Nucleus accumbens (tissue), 56 donors: ENCODE measurements at regions not wholly inside any gene's neighbourhood (a gene's known extent, or its start where the extent isn't known, plus 50 kb on each side); places are given as distances from the start of the nearest gene placed in this dataset.
"Not testable (repeated sequence)": the region's sequence is repeated elsewhere in the genome, so short reads cannot be mapped to it uniquely, and the experiment has no call there.

Experiments
- DNase-seq, 56 donors: peaks; one replicate each; lab custom pipeline; 2025; lab: John Stamatoyannopoulos, UW

DNA sequence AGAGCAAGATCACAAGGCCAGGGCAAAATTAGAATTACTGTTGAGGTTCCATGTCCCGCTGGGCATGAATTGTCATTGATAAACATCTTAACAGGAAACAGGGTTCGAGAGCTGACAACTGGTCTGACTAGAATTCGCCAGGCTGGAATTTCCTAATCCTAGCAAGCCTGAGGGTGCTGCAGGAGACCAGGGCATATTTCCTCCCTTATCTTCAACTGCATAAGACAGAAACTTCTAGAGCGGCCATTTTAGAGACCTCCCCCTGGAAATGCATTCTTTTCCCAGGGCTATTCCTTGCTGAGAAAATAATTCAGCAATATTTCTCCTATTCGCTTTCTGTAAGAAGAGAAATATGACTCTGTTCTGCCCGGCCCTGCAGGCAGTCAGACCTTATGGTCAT lies 158.6 kb upstream of the CCN2 start:
- not testable (repeated sequence) for DNase-seq

DNA sequence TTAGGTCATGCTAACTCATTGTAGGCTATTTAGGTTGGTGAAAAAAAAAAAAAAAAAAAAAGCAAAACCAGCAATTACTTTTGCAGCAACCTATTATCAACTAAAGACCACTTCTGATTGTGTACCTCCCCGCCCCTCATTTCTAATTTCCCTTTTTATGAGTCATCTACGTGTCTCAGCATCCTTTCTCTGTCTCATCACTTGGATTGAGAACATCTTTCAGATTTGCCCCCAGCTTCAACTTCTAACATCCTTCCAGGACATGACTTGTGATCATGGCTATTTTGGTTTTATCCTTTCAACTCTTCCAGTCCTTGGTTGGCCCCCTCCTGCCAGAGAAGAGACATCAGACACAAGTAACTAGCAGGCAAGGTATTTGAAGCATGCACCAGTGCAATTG lies 156.7 kb upstream of the CCN2 start:
- DNase-seq: no peak

DNA sequence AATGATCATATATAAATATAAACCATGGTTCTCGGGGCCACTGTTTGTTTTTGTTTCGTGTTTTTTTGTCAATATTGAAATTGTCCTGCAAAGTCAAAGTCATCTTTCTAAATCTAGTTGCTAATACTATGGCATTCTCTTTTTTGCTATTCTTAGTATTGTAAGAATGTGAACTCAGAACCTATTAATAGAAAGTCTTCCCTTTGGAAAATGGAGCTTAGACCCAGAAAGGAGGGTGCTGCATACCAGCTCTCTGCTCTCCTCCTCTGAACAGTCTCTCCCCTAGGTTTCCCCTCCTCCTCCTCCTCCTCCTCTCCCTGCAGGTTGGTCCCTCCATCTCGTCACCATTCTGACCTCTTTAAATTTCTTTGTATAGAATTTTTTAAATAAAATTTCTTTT lies 150.4 kb upstream of the CCN2 start:
- DNase-seq: no peak

DNA sequence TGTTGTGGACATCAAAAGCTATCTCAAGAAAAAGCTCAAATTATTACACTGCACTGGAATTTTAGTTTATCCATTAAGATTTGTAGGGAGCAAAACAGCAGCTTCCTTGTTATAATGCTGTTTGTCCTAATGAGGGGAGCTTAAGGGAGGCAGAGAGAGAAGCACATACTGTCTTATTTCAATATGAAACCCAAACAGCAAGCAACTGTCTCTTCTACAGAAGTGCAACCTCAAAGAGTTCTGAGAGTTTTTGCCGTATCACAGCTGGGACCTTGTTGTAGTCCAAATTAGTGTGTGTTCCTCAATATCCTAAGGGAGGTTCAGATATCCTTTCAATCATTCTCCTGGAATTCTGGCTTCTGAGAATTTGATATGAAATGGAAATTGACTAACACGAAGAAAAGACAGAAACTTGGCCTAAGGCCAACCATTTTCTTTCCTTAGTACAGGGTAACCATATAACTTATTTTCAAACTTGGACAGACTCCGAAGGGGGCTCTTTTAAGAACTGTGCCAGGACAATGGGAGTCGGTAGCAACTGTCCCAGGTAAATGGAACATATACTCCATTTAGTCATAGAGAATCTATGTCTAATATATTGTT lies 149.3 kb upstream of the CCN2 start:
- DNase-seq: no peak

DNA sequence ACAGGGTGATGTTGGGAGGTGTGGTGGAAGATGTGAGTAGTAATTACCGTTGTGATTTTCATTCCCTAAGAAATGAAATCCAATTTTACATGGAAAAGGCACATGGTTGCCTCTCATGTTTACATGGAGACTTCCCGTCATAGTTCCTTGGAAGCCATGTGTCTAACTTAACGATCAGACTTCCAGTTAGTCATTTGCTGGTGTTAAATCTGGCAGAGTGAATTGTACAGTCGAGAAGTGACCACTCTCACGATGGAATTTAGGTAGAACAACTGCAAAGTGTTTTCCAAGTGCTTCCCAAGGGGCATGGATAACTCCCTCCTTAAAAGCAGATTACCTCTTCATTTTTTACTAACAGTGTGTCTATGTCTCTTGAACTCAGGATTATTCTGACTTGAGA lies 145.8 kb upstream of the CCN2 start:
- no peak for DNase-seq

DNA sequence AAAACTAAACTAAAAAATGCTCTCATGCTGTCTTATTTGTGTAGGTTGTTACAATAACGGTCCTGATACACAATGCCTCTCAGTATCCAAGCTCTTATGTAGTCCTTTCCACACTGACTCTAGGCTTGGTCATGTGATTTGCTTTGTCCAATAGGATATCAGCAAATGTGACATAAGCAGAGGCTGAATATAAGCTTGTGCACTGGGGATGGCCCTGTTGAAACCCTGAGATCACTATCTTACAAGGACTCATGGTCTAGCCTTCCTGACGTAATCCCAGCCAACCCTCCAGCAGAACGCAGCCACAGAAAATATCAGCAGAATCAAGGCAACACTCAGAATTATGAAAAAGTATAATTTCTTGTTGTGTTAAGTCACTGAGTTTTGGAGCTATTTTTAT lies 145.1 kb upstream of the CCN2 start:
- no peak for DNase-seq

DNA sequence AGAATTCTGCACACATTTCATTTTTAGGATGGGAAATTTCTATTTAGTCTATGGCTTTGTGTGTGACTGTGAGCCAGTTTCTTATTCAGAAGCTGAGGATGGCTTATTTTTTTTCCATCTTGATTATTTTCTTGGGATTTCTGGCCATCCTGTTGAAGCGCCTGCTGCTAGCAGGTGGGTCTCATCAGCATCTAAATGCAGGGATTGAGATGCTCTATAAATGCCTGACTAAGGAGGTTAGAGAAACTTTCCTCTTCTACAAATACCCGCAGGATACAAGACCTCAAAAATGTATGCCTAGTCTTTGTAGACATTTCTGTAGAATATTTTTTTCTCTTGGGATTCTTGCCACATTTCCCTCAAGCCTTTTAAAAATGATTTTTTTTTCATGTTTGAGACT lies 138.0 kb upstream of the CCN2 start:
- DNase-seq: no peak

DNA sequence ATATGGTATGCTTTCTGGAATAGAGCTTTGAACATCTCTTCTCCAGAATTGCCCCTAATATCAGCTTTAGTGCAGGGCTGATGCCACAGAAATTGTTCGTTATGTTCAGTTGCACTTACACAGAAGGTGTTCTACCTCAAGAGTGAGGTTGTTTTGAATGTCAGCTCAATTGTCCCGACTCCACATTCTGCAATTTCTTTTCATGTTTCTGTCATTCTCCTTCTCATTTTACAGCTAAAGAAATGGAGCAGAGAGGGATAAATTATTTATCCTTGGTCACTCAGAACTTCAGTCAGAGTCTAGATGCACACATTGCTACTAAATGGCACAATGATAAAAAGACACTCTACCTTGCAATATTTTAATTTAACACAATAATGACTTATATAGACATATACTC lies 137.0 kb upstream of the CCN2 start:
- no peak for DNase-seq

DNA sequence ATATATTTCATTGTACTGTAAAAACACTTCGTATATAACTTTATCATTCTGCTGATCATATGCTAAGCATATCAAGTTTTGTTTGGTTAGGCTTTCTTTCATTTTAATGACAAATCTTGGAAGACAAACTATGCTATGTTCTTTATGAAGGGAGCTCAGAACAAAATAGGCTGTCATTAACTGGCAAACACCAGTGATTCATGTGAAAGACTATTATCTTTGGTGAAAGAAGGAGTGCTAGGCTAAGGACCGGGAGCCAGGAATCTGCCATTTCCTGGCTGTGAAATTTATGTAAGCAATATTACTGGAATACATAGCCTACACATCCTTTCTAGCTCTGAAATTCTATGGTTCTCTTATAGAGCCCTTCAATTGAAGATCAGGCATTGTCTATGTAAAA lies 136.2 kb upstream of the CCN2 start:
- DNase-seq: no peak

DNA sequence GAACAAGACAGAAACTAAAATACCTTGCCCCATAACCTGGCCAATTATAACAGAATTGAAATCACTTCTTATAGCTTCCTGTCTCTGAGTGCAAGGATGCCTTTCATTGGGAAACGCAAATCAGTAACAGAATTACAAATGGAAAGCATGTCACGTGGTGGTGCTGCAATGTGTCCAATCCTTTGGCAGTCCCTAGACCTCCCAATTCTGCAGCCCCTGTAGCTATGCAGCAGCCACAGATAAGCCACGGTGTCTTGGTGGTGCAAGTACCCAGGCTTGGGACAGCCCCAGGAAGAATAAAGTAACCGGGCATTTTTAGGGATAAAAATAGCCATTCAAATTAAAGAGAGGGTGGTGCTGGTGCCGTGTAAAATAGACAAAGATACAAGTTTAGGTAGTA lies 134.6 kb upstream of the CCN2 start:
- DNase-seq: no peak

DNA sequence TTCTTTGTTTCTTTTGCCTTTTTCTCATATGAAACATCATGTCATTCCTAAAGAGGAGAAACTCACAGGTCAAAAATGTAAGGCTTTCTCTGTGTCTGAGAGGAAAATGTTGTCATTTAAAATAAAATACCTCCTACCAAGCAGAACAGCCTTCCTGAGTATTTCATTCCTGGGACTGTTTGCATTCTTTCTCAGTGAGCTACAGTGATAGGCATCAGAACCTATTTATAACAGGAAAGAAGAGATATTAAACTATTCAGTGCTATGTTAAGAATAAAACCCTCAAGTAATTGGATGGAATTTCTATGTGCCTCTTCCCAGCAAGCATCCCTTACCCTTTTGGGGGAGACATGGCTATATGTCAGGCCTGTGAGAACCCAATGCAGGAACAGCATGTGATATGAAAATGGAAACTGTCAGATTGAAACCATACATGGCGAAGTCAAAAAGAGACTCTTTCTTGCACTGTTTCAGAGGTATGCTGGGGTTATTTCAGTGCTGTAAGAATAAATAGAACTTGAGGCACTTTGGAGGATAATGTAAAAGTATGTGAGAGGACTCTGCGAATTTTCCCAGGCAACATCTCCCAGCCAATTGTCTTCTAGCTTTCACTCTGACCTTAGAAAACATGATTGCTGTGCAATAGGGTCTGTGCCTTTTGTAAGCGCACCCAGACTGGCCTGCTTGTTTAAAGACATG lies 133.8 kb upstream of the CCN2 start:
- no peak for DNase-seq

DNA sequence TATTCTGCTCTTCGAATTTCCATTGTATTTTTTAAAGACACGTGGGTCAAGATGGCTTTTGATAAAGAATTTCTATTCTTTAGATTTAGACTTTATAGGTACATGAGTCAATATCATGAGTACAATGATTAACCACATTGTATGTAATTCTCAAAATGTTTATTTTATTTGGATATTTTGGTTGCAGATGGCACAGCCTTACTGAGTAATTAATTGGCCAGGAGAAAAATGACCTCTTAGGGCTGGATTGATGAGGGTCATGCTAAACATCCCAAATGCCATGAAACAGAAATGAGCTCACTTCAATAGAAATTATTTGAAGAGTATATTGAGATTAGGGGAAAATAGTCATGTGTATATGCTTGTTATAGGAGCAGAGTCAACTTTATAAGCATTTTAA lies 131.2 kb upstream of the CCN2 start:
- DNase-seq: no peak

DNA sequence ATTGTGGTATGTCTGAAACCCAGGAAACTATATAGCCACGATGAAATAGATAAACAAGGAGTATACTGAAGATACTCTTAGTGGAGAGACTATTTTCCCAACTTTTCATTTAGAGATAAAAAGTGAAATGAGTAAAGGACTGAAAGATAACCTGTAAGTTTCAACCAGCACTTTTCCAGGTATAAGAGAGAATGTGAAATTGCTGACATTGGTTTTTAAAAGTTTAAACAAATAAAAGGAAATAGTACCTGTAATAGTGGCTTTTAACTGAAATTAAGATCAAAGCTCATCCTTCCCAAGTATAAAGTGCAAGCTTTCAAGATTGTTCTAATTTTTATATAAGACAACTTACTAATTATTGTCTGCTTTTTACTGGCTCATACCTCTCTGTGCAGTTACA lies 130.2 kb upstream of the CCN2 start:
- no peak for DNase-seq

DNA sequence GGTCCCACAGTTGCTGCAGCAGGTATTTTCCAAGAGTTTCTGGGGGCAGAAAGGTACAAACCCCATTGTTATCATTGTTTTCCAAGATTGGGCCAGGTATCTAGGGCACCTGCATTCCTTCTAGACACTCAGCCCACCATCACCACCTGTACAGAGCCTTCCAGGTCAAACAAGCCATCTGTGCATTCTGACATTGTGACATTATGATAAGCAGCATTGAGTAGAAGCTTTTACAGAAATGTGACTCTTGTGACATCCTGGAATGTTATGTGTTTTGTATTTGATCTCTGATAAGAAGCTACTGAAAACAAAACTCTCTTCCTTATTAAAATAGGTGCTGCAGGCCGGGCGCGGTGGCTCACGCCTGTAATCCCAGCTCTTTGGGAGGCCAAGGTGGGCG lies 128.1 kb upstream of the CCN2 start:
- DNase-seq: no peak

DNA sequence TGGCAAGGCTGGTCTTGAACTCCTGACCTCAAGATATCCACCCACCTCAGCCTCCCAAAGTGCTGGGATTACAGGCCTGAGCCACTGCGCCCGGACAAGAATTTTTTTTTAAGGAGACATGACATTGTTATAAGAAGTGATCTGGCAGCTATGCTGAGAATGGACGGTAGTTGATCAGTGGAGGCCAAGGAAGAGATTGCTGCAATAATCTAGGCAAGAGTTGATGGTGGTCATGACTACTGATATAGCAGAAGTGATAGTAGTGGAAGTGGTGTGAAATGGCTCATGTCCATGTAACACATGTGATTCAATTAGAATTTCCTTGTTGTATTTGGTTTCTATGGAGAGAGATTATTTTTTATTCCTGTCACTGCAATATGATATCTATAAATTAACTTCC lies 125.3 kb upstream of the CCN2 start:
- no peak for DNase-seq

DNA sequence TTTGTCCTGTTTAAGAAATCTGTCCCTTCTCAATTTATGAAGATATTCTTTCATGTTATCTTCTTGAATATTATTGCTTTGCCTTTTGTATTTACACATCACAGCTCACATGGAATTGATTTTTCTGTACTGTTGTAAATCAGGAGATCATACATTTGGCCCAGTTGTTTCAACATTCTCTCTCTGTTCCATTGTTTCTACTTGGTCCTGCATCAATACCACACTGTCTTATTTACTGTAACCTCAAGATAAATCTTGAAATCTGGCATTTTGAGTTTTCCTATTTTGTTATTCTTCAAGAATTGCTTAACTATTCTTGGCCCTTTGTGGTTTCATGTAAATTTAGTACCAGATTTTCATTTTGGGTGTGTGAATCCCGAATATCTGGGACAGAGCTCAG lies 121.7 kb upstream of the CCN2 start:
- DNase-seq: no peak

DNA sequence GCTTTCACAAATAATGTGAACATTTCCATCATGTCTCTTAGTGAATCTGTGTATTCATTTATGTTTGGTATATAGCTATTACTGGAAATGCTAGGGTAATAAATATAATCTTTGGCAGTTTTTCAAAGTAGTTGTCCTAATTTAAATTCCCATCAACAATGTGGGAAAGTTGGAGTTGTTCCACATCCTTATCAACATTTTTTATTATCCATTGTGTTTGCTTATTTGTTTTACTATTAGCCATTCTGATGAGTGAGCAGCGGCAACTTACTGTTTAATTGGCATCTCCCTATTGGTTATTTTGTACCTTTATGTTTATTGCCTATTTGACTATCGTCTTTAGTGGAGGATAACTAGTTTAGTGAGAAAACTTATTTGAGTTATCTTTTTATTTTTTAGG lies 121.1 kb upstream of the CCN2 start:
- no peak for DNase-seq

DNA sequence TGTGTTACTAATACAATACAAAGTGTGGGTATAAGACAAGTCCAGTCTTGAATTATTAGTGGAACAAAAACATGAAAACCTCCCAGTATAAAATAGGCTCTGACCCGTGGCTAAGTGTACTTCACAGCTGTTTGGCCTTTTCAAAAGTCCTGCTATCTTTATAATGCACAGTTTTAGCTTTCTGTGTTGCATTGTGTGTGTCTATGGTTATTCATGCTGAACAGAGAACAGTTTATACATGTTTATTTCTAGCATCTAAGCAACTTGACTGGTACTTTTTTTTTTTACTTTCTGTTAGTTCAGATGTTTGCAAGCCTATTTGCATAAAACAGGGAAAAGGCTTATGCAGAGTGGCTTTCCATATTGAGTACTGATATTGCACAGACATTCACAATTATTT lies 119.2 kb upstream of the CCN2 start:
- no peak for DNase-seq

DNA sequence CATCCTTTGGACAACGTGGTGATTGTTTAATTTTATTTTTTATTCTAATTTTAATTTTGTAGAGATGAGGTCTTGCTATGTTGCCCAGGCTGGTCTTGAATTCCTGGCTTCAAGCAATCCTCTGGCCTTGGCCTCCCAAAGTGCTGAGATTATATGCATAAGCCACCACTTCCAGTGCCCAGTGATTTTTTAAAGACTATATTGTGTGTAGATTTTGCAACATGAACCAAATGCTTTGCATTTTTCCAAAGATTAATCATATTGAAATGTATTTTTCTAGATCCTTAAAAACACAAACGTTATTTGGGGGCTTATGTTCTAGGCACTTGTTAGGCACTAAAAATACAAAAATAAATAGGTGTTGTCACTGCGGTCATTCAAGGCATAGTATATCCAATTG lies 117.6 kb upstream of the CCN2 start:
- no peak for DNase-seq

DNA sequence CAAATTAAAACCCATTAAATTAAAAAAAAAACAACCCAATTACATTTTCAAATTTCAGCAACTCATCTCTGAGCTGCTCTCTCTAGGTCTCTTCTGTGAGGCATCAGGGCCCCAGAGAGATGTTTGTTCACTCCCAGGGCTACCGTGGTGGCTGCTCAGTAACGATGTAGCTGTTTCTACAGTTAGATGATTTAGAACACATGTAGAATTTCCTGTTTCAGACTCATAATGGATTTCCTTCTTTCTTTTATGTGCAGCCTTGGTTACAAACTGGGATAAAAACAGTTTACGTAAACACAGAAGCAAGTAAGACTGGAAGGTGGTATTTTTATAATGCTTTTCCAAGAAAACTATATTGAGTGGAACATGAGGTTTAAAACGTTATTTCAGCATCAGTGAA lies 116.1 kb upstream of the CCN2 start:
- DNase-seq: no peak

DNA sequence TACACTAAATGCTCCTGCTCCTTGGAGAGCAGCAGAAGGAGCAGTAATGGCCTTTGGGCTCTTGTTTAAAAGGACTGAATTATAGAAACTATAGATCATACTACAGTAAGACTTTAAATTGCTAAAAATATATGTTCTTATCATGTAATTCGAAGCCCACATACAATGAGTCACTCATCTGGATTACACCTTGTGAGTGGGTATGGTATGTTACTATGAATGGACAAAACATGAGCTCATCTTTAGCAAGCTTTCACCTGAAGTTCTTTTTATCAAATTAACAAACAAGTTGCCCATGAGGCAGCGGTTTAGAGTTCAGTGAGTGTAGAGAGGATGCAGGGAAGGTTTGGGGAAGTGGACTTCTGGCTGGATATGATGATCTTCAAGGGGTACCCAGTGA lies 114.4 kb upstream of the CCN2 start:
- no peak for DNase-seq

DNA sequence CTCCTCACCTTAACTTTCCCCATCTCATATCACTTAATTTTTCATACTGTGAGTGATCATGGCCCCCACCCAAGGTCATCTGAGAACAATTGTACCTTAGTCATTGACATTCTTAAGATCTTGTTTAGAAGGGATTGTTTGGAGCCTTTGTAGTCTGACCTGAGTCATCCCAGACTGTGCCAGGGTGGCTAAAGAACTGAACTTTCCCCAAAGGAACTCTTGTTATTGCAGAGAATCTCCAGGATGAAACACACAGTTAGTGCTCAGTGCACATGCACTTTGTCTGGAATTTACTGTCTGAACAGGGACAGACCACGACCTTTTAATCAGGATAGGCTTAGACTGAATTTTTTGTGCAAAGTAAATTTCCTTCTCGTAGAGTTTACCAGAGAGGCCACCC lies 112.6 kb upstream of the CCN2 start:
- DNase-seq: no peak

DNA sequence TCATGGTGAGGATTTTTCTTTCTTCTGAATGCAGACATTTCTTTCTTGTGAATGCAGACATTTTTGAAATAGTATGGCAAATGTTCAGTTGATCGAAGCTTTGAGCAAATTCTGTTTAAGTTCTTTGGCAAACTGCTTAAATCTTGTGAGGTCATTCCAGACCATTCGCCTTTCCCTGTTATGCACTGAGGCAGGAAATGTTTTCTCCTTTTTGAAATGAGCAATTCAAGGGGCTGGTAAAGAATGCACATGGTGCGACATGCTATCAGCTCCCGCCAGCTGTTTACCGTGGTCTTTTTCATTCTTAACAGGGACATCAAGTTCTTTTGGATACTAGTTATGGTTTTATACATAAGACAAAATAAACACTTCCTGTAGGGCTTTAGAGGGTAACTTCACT lies 112.0 kb upstream of the CCN2 start:
- no peak for DNase-seq
